ENCODE measurements at regions not wholly inside any gene's neighbourhood (a gene's known extent, or its start where the extent isn't known, plus 50 kb on each side); places are given as distances from the start of the nearest gene placed in this dataset.

DNA sequence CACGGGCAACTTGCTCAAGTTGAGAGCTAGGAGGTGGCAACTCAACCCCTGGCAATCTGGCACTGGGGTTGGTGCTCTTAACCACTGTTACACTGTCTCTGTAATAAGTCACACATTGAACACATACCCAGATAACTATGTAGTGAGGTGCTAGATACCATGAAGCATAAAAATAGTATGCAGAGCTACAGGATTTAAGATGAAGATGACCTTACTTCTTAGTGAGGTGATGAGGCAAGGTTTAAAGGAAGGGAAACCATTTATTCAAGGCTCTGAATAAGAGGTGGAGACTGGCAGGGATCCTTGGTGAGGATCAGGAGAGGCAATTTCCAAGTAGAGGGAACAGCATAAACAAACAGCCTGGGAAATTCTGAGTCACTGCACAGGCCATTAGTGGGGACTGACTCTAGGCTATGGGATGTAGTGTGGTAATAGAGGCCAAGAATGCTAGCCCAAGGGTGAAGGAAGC lies 67.6 kb upstream of the NR3C1 start:
- TF ChIP-seq, protein P1, sequence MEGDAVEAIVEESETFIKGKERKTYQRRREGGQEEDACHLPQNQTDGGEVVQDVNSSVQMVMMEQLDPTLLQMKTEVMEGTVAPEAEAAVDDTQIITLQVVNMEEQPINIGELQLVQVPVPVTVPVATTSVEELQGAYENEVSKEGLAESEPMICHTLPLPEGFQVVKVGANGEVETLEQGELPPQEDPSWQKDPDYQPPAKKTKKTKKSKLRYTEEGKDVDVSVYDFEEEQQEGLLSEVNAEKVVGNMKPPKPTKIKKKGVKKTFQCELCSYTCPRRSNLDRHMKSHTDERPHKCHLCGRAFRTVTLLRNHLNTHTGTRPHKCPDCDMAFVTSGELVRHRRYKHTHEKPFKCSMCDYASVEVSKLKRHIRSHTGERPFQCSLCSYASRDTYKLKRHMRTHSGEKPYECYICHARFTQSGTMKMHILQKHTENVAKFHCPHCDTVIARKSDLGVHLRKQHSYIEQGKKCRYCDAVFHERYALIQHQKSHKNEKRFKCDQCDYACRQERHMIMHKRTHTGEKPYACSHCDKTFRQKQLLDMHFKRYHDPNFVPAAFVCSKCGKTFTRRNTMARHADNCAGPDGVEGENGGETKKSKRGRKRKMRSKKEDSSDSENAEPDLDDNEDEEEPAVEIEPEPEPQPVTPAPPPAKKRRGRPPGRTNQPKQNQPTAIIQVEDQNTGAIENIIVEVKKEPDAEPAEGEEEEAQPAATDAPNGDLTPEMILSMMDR (conservative IDR thresholded peaks at IDR 0.05; ENCODE audit: low read depth, low read length) = no peak
- TF ChIP-seq EZH2 (IDR thresholded peaks at IDR 0.05; ENCODE audit: borderline replicate concordance, low read depth, low read length, poor library complexity, severe bottlenecking) = no peak
